SK-N-SH (cell line): ENCODE measurements at regions not wholly inside any gene's neighbourhood (a gene's known extent, or its start where the extent isn't known, plus 50 kb on each side); places are given as distances from the start of the nearest gene placed in this dataset.

Experiments used
- CTCF ChIP-seq: fragments of 200-600 bp; sonication (generic); IDR thresholded peaks from 2 replicates; pipeline ENCODE4 v1.6.1; 2017; ENCODE audit warnings: antibody characterized with exemption, mild to moderate bottlenecking, moderate library complexity
- EZH2phosphoT487 ChIP-seq: fragments of 200-600 bp; sonication (generic); IDR thresholded peaks from 2 replicates; pipeline ENCODE4 v1.6.1; 2017; ENCODE audit warnings: low read depth, mixed run types, mild to moderate bottlenecking, antibody characterized with exemption, moderate library complexity, borderline replicate concordance
- GATA2 ChIP-seq: sonication (generic); formaldehyde crosslinking; IDR thresholded peaks from 2 replicates; pipeline ENCODE4 v1.5.0; 2020; ENCODE audit warnings: mild to moderate bottlenecking, missing genetic modification reagents
- NRF1 ChIP-seq: IDR thresholded peaks from 2 replicates; pipeline ENCODE4 v1.6.1; 2012; ENCODE audit warnings: low read depth, mild to moderate bottlenecking, low read length
- POLR2AphosphoS5 ChIP-seq: IDR thresholded peaks from 2 replicates; pipeline ENCODE4 v1.6.1; 2012; ENCODE audit warnings: low read depth, low read length
- REST ChIP-seq: IDR thresholded peaks from 2 replicates; pipeline ENCODE4 v1.6.1; 2012; ENCODE audit warnings: mild to moderate bottlenecking, low read depth, low read length, moderate library complexity
- RXRA ChIP-seq: IDR thresholded peaks from 2 replicates; pipeline ENCODE4 v1.4.0; 2012; ENCODE audit warnings: low read depth, mild to moderate bottlenecking, borderline replicate concordance
- TAF1 ChIP-seq: IDR thresholded peaks from 2 replicates; pipeline ENCODE4 v1.6.1; 2012; ENCODE audit warnings: low read depth, mild to moderate bottlenecking, low read length, moderate library complexity, borderline replicate concordance
- TCF12 ChIP-seq: IDR thresholded peaks from 2 replicates; pipeline ENCODE4 v1.4.0; 2012
- TEAD4 ChIP-seq: IDR thresholded peaks from 2 replicates; pipeline ENCODE4 v1.4.0; 2012; ENCODE audit warnings: mild to moderate bottlenecking, borderline replicate concordance; ENCODE audit not compliant: insufficient read depth

GRCh38 chr22:48593551-48593950, 1234.1 kb downstream of the BRD1 start:
- TF ChIP-seq CTCF (no peak), NRF1 (no peak), REST (no peak), TAF1 (no peak), EZH2phosphoT487 (no peak), TCF12 (no peak), POLR2AphosphoS5 (no peak), RXRA (no peak), TEAD4 (no peak), GATA2 (no peak)
